Neuronal stem cell (in vitro differentiated cells): ENCODE measurements at regions not wholly inside any gene's neighbourhood (a gene's known extent, or its start where the extent isn't known, plus 50 kb on each side); places are given as distances from the start of the nearest gene placed in this dataset.
"Not testable (repeated sequence)": the region's sequence is repeated elsewhere in the genome, so short reads cannot be mapped to it uniquely, and the experiment has no call there.

ENCODE experiments used
- DNase-seq: peaks from one replicate; pipeline ENCODE4 v3.0.0-alpha.2; 2013; ENCODE audit warnings: low spot score
- H2AFZ ChIP-seq: one replicate; pipeline ENCODE4 v1.6.1; 2013; ENCODE audit warnings: mild to moderate bottlenecking, low read length, inconsistent platforms
- H2AK5ac ChIP-seq: 2 replicates; pipeline ENCODE4 v1.6.1; 2013; ENCODE audit warnings: low read depth, mild to moderate bottlenecking, inconsistent platforms, low read length, moderate library complexity, mixed read lengths
- H2BK120ac ChIP-seq: 2 replicates; pipeline ENCODE4 v1.6.1; 2013; ENCODE audit warnings: low read depth, mild to moderate bottlenecking, inconsistent platforms, low read length, moderate library complexity, mixed read lengths
- H2BK12ac ChIP-seq: one replicate; pipeline ENCODE4 v1.6.1; 2013; ENCODE audit warnings: low read length, inconsistent platforms
- H2BK15ac ChIP-seq: 2 replicates; pipeline ENCODE4 v1.6.1; 2013; ENCODE audit warnings: mild to moderate bottlenecking, low read length, inconsistent platforms, mixed read lengths
- H2BK5ac ChIP-seq: one replicate; pipeline ENCODE4 v1.6.1; 2013; ENCODE audit warnings: inconsistent platforms, mild to moderate bottlenecking, low read length, moderate library complexity
- H3K14ac ChIP-seq: one replicate; pipeline ENCODE4 v1.6.1; 2013; ENCODE audit warnings: low read length, inconsistent platforms
- H3K18ac ChIP-seq: 2 replicates; pipeline ENCODE4 v1.6.1; 2013; ENCODE audit warnings: low read length, inconsistent platforms
- H3K23ac ChIP-seq: 2 replicates; pipeline ENCODE4 v1.6.1; 2013; ENCODE audit warnings: low read depth, mild to moderate bottlenecking, mixed read lengths, low read length, inconsistent platforms; ENCODE audit not compliant: poor library complexity
- H3K27ac ChIP-seq: replicated peaks from 3 replicates; pipeline ENCODE4 v1.5.1; 2013; ENCODE audit warnings: low read length, inconsistent platforms
- H3K27me3 ChIP-seq, 3 experiments: 2 replicates each; pipeline ENCODE4 v1.6.1; 2013; ENCODE audit warnings: low read length in 3 of 3, mild to moderate bottlenecking in 2 of 3, inconsistent platforms in 1 of 3, low read depth in 1 of 3, mixed read lengths in 1 of 3, moderate library complexity in 1 of 3; ENCODE audit not compliant: control insufficient read depth in 3 of 3, insufficient read depth in 3 of 3
- H3K36me3 ChIP-seq, 2 donors: replicated peaks in 1 of 2; 2 replicates each; pipeline ENCODE4 v1.6.1; 2013; ENCODE audit warnings: low read length in 2 of 2; ENCODE audit not compliant: control insufficient read depth in 2 of 2, insufficient read depth in 2 of 2
- H3K4ac ChIP-seq: 2 replicates; pipeline ENCODE4 v1.6.1; 2013; ENCODE audit warnings: inconsistent platforms, mild to moderate bottlenecking, low read length, moderate library complexity
- H3K4me1 ChIP-seq, 2 donors: 1 replicate in 1 of 2; 2 replicates in 1 of 2; pipeline ENCODE4 v1.6.1; 2013; ENCODE audit warnings: low read length in 2 of 2, low read depth in 1 of 2; ENCODE audit not compliant: control insufficient read depth in 2 of 2, insufficient read depth in 1 of 2
- H3K4me2 ChIP-seq: one replicate; pipeline ENCODE4 v1.6.1; 2013; ENCODE audit warnings: mild to moderate bottlenecking, low read length, inconsistent platforms; ENCODE audit not compliant: insufficient read depth, poor library complexity, severe bottlenecking
- H3K4me3 ChIP-seq, 2 donors: 2 replicates each; pipeline ENCODE4 v1.5.1; 2013; ENCODE audit warnings: low read length in 2 of 2, mild to moderate bottlenecking in 2 of 2, inconsistent platforms in 1 of 2, moderate library complexity in 1 of 2
- H3K79me1 ChIP-seq: one replicate; pipeline ENCODE4 v1.6.1; 2013; ENCODE audit warnings: low read depth, mild to moderate bottlenecking, inconsistent platforms, low read length, moderate library complexity
- H3K9ac ChIP-seq: one replicate; pipeline ENCODE4 v1.6.1; 2013; ENCODE audit warnings: mild to moderate bottlenecking, low read depth, low read length, inconsistent platforms; ENCODE audit not compliant: poor library complexity
- H3K9me3 ChIP-seq, 2 donors: replicated peaks in 1 of 2; 2 replicates each; pipeline versions ENCODE3 to v1.6.1; 2013; ENCODE audit warnings: low read length in 2 of 2, mild to moderate bottlenecking in 2 of 2, inconsistent platforms in 1 of 2, low read depth in 1 of 2, mixed read lengths in 1 of 2, moderate library complexity in 1 of 2; ENCODE audit not compliant: control insufficient read depth in 2 of 2, insufficient read depth in 1 of 2
- H4K8ac ChIP-seq: one replicate; pipeline ENCODE4 v1.6.1; 2013; ENCODE audit warnings: low read depth, mild to moderate bottlenecking, inconsistent platforms, low read length, moderate library complexity
- H4K91ac ChIP-seq: one replicate; pipeline ENCODE4 v1.6.1; 2013; ENCODE audit warnings: low read length, low read depth, mild to moderate bottlenecking, inconsistent platforms; ENCODE audit not compliant: poor library complexity
- WGBS, 2 donors: extraction: QIAGEN DNeasy Blood & Tissue Kit; methylation state at CpG; one replicate each; pipeline ENCODE4 v1.1.7; 2013; ENCODE audit warnings: missing lambda C conversion rate in 2 of 2, mixed read lengths in 1 of 2; ENCODE audit not compliant: insufficient read length in 2 of 2, insufficient replicate concordance in 1 of 2; ENCODE audit errors: extremely low coverage in 2 of 2; 5-methylcytosine and 5-hydroxymethylcytosine counted together

DNA sequence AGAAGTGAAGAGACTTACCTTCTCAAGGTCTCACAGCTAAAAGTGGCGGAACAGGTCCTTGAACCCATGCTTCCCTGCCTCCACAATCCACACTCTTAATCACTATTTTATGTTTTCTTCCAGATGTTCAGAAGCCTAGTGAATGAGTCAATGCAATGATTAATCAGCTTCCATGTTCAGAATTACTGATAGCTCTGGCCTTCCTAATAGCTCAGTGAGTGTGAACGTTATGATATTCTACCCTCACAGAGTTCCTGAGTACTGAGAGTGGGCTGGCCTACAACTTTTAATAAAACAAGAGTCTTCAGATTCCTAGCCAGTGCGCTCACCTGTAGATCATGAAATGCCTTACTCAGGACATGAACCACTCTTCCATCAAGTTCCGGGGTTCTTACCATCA, 443.0 kb upstream of the ADAMTS9 start:
- WGBS, 2 donors, result no CpG with 5 or more reads among the region's 4 CpGs
- H3K27me3 ChIP-seq, result no peaks in the 10 kb centered on the region
- no peak overlapping the region for H4K8ac ChIP-seq
- DNase-seq, result no peak
- H2AFZ ChIP-seq, result no peak overlapping the region
- no peak overlapping the region for H3K4me2 ChIP-seq
- H3K27ac ChIP-seq, result no peak overlapping the region
- no peaks in the 10 kb centered on the region for H3K79me1 ChIP-seq
- H3K9ac ChIP-seq, result no peak overlapping the region
- H3K36me3 ChIP-seq, result no peaks in the 10 kb centered on the region
- no peak overlapping the region for H2AK5ac ChIP-seq
- H3K14ac ChIP-seq, result no peak overlapping the region
- H3K18ac ChIP-seq, result no peak overlapping the region
- no peak overlapping the region for H3K4me3 ChIP-seq
- H3K4me1 ChIP-seq, result no peaks in the 10 kb centered on the region
- no peak overlapping the region for H2BK15ac ChIP-seq
- no peak overlapping the region for H3K23ac ChIP-seq
- no peak overlapping the region for H2BK12ac ChIP-seq
- no peak overlapping the region for H4K91ac ChIP-seq
- H3K4ac ChIP-seq, result no peak overlapping the region
- H3K9me3 ChIP-seq, result no peaks in the 10 kb centered on the region
- H2BK5ac ChIP-seq, result no peak overlapping the region
- no peak overlapping the region for H2BK120ac ChIP-seq

GRCh38 chr3:65128346-65128745, 440.5 kb upstream of the ADAMTS9 start:
- no peak for DNase-seq
- no peak overlapping the region for H4K8ac ChIP-seq
- no peak overlapping the region for H3K14ac ChIP-seq
- no peak overlapping the region for H2BK12ac ChIP-seq
- H3K4ac ChIP-seq, result no peak overlapping the region
- no peak overlapping the region for H2AFZ ChIP-seq
- no peak overlapping the region for H2BK120ac ChIP-seq
- no peak overlapping the region for H3K18ac ChIP-seq
- no peaks in the 10 kb centered on the region for H3K4me1 ChIP-seq
- H3K36me3 ChIP-seq, result no peaks in the 10 kb centered on the region
- H2AK5ac ChIP-seq, result no peak overlapping the region
- no peak overlapping the region for H3K23ac ChIP-seq
- H4K91ac ChIP-seq, result no peak overlapping the region
- H3K9ac ChIP-seq, result no peak overlapping the region
- H3K4me3 ChIP-seq, result no peak overlapping the region
- H3K9me3 ChIP-seq, result no peaks in the 10 kb centered on the region
- no peak overlapping the region for H3K4me2 ChIP-seq
- no peak overlapping the region for H2BK15ac ChIP-seq
- H2BK5ac ChIP-seq, result no peak overlapping the region
- no peak overlapping the region for H3K27ac ChIP-seq
- WGBS, 2 donors, result no CpG with 5 or more reads among the region's 6 CpGs
- no peaks in the 10 kb centered on the region for H3K79me1 ChIP-seq
- no peaks in the 10 kb centered on the region for H3K27me3 ChIP-seq

GRCh38 chr3:65126527-65127410, 439.0 kb upstream of the ADAMTS9 start:
- no peaks in the 10 kb centered on the region for H3K9me3 ChIP-seq
- no peak overlapping the region for H3K18ac ChIP-seq
- H2BK12ac ChIP-seq, result no peak overlapping the region
- no peak overlapping the region for H4K8ac ChIP-seq
- no CpG with 5 or more reads among the region's 7 CpGs for WGBS, 2 donors
- H3K4me2 ChIP-seq, result no peak overlapping the region
- no peak overlapping the region for H3K27ac ChIP-seq
- H3K79me1 ChIP-seq, result no peaks in the 10 kb centered on the region
- DNase-seq, result no peak
- H3K4me1 ChIP-seq, result no peaks in the 10 kb centered on the region
- no peaks in the 10 kb centered on the region for H3K27me3 ChIP-seq
- no peak overlapping the region for H3K23ac ChIP-seq
- no peak overlapping the region for H2BK120ac ChIP-seq
- H2AFZ ChIP-seq, result no peak overlapping the region
- H4K91ac ChIP-seq, result no peak overlapping the region
- H3K4me3 ChIP-seq, result no peak overlapping the region
- H3K9ac ChIP-seq, result no peak overlapping the region
- H2AK5ac ChIP-seq, result no peak overlapping the region
- H3K4ac ChIP-seq, result no peak overlapping the region
- H2BK5ac ChIP-seq, result no peak overlapping the region
- no peak overlapping the region for H2BK15ac ChIP-seq
- H3K14ac ChIP-seq, result no peak overlapping the region
- no peaks in the 10 kb centered on the region for H3K36me3 ChIP-seq

DNA sequence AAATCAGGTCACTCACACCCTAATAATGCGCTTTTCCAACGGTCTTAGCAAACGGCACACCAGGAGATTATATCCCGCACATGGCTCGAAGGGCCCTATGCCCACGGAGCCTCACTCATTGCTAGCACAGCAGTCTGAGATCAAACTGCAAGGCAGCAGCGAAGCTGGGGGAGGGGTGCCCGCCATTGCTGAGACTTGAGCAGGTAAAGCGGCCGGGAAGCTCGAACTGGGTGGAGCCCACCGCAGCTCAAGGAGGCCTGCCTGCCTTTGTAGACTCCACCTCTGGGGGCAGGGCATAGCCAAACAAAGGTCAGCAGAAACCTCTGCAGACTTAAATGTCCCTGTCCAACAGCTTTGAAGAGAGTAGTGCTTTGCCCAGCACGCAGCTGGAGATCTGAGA, 432.4 kb upstream of the ADAMTS9 start:
- not testable (repeated sequence) for H3K9ac ChIP-seq, H3K4me3 ChIP-seq, H3K9me3 ChIP-seq, H2AFZ ChIP-seq, H3K4me2 ChIP-seq, H2AK5ac ChIP-seq, H3K23ac ChIP-seq, H3K4me1 ChIP-seq, H3K27me3 ChIP-seq, H3K18ac ChIP-seq, H4K91ac ChIP-seq, H3K79me1 ChIP-seq, H3K4ac ChIP-seq, H4K8ac ChIP-seq, DNase-seq, H2BK15ac ChIP-seq, H3K27ac ChIP-seq, H3K36me3 ChIP-seq, H3K14ac ChIP-seq, H2BK5ac ChIP-seq, H2BK12ac ChIP-seq, H2BK120ac ChIP-seq
- WGBS, 2 donors, result no CpG with 5 or more reads among the region's 13 CpGs
